Head of caudate nucleus (tissue), 42 donors: ENCODE measurements at regions not wholly inside any gene's neighbourhood (a gene's known extent, or its start where the extent isn't known, plus 50 kb on each side); places are given as distances from the start of the nearest gene placed in this dataset.

ENCODE experiments used
- DNase-seq, 42 donors: peaks; one replicate each; pipeline versions ENCODE4 v3.0.0 to v3.0.0-alpha.2; 2020 to 2021; ENCODE audit warnings: mixed read lengths in 7 of 42
- intact Hi-C: fragments of 100-400 bp; cut with DNase I; formaldehyde crosslinking; loops from one replicate; pipeline ENCODE4 v1.15.0; 2022

- peak in 1 of 42 donors; percentile 22 for DNase-seq
- intact Hi-C loops: no loop called here
Observed at GRCh38 chr10:42930516-42931192, 146.2 kb upstream of the RET start.

- DNase-seq: peak in 2 of 42 donors; percentile 27 to 36
Observed at GRCh38 chr10:42932116-42932515, 144.8 kb upstream of the RET start.

DNA sequence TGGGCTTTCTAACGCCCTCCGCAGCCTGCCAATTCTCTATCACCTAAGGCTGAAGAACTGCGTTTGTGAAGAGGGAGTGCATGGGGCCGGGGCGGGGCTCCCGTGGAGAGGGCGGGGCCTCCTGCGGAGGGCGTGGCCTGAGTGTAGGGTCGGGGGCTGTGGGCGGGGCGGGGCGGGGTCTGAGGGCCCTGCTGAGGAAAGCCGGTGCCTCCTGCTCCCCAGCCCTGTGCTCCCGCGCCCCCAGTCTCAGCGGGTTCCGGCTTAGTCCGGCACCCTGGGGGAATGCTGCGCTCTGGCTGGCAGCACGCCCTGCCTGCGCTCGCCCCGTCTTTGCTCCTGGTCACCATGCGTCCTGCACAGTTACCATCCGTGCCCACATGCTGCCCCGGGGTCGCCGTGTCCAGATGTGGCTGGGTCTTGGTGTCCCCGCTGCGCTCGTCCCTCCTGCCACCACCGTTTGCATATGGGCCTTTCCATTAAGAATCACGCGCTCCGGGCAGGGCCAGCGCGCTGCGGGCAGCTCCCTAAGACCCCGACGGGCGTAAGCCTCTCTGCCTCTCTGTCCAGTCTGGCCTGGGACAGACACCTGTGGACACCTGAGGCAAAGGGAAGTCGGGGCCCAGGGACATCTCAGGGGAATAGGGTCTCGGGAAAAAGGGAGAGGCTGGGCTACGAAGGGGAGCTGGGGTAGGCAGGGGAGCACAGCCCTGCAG is 144.0 kb upstream of the RET start:
- DNase-seq: peak in 2 of 42 donors; percentile 31 to 36
- intact Hi-C loops: no loop called here

More at GRCh38 chr10:42932116-42932515, 144.8 kb upstream of the RET start:
- intact Hi-C loops: no loop called here

GRCh38 chr10:42933448-42934340 is 143.2 kb upstream of the RET start:
- intact Hi-C loops: no loop called here
- DNase-seq: peak in 4 of 42 donors; percentile 29 to 42 (median 38)

DNA sequence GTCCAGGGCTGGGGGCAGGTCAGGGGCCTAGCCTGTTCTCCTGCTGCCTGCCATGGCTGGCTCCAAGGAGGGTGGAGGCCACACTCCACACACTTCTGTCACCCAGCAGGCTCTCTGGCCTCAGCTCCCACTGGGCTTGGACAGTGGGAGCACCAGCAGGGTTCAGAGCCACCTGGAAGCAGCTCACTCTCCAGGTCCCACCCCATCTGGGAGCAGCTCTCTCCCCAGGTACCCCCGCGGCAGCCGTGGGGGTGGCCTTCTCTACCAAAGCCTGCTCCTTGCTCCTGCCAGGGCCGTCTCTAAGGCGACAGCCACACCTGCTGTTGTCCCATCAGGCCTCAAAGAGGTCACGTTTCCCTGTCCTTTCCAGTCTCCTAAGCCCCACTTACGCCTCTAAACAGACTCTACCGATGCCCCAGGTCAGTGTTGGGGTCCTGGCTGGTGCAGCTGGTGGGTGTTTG is 142.5 kb upstream of the RET start:
- DNase-seq: no peak
- intact Hi-C loops: no loop called here

DNA sequence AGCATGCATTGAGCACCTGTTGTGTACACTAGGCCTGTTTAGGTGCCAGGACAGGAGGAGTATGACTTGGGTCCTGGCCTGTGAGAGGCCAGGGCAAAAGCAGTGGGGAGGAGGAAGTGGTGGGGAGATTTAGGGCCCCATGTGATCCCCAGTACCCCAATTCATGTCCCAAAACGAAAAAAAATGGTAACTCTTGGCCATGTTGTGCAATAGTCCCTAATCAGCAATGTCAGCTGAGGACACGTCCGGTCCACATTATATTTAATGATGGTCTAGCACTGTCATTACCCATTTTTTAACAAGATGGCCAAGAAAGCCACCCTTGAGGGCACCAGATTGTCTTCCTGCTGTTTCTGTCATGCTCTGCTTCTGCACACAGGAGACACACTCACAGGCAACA is 142.0 kb upstream of the RET start:
- intact Hi-C loops: no loop called here
- DNase-seq: no peak

DNA sequence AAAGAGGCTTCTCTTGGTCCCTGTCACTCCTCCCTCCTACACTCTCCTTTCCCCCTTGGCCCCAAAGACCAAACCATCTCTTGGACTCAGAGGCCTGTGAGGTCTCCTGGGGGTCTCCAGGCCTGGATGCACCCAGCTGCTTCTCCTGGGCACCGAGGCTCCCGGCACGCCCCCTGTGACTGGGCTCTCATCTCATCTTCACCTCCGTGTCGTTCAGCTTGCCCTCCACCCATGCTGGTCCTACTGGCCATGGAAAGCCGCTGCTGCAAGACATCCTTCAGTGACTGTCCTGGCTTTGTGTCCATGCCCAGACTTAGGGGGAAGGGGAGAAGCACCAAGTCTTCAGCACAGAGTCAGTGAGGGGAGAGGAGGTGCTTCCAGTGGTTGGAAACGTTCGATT is 141.4 kb upstream of the RET start:
- intact Hi-C loops: no loop called here
- no peak for DNase-seq

- peak in 1 of 42 donors; percentile 31 for DNase-seq
- intact Hi-C loops: no loop called here
Observed at GRCh38 chr10:42936580-42936979, 140.3 kb upstream of the RET start.

- DNase-seq: no peak
- intact Hi-C loops: no loop called here
Observed at GRCh38 chr10:42937048-42937447, 139.8 kb upstream of the RET start.

- no peak for DNase-seq
- intact Hi-C loops: no loop called here
Observed at GRCh38 chr10:42937649-42938180, 139.2 kb upstream of the RET start.

DNA sequence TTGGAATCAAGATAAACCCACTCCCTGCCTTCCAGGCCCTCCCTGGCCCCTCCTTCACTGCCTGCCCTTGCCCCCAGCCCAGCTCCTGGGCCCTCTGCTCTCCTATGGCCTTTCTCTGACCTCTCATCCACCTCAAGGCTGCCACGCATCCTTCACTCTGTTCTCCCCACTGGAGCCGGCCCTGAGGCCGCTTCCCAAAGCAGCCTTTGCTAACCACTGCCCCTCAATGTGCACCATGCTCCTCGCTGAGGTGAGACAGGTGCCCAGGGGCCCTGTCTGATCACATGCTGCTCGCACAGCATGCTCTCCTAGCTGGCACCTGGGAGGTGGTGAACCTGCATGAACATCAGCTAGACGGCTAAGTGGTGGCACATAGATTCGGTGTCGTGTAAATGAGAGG is 138.5 kb upstream of the RET start:
- DNase-seq: peak in 2 of 42 donors; percentile 13 to 34
- intact Hi-C loops: no loop called here

- intact Hi-C loops: no loop called here
- DNase-seq: peak in 1 of 42 donors; percentile 26
Observed at GRCh38 chr10:42939237-42939636, 137.6 kb upstream of the RET start.

GRCh38 chr10:42939685-42940366 is 137.0 kb upstream of the RET start:
- peak in 1 of 42 donors; percentile 10 for DNase-seq
- intact Hi-C loops: no loop called here

DNA sequence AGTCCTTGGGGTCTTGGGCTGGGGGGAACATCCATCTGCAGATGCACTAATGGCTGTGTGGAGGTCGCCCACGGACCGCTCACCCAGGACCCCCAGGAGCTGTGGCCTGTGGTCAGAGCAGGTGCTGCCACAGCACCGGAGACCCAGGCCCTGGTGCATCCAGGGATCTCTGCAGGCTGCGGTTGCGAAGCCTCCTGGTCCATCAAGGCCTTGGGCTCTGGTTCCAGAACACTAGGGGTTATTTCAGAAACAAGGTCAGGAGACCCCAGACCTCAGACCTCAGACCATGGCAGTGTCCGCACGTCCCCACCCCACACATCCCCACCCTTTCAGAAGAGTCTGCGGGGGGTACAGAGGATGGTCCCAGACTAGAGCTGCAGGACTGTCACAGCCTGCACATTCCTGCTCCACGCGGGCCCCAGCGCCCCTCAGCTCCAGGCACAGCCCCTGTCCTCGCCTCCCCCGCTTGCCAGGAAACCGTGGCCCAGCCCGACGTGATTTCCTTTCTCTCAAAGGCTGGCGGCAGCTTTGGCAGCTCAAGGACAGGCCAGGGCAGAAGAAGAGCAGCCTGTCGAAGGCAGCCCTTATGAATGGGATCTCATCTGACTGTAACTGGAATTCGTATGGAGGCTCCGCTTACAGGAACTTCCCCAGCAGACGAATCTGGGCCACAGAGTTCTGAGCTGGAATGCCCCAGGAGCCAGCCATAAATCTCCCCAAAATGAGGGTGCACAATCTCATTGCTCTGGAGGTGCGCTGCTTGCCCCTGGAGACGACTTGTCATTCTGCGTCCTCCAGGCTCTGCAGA is 136.2 kb upstream of the RET start:
- intact Hi-C loops: no loop called here
- peak in 3 of 42 donors; percentile 6 to 34 (median 20) for DNase-seq

DNA sequence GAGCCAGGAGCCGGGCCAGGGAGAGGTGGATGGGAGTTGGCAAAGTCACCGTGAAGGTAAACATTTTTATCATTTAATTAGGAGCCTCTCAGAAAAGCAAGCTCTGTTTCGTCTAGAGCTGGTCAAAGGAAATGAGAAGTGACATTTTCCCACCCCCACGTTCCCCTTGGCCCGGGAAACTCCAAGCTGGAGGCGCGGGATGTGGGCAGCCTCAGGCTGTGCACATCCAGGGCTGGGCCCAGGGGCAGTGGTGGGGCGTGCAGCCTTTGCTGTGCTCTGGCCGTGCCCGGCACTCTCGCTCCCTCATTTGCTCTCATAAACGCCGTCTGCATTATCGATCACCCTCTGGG is 135.6 kb upstream of the RET start:
- DNase-seq: peak in 1 of 42 donors; percentile 25
- intact Hi-C loops: no loop called here

DNA sequence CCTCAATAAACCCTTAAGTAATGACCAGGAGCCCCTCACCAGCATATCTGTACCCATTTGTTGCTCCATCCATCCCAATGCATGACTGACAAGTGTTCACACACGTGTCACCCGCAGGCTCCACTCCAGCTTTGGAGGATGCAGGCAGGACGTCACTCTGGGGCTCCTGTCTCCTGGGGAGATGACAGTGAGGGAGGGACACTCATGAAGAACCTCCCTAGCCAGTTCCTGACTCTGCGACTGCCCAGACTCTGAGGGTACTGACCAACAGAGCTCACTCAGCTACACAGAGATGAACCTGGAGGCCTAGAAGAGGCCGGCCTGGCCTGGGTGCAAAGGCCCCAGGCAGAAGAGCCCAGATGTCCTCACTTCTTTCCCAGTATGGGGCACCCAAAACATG is 135.1 kb upstream of the RET start:
- intact Hi-C loops: no loop called here
- DNase-seq: no peak

GRCh38 chr10:42942279-42942950 is 134.5 kb upstream of the RET start:
- peak in 2 of 42 donors; percentile 3 to 25 for DNase-seq
- intact Hi-C loops: no loop called here
